ENCODE measurements at regions not wholly inside any gene's neighbourhood (a gene's known extent, or its start where the extent isn't known, plus 50 kb on each side); places are given as distances from the start of the nearest gene placed in this dataset.

DNA sequence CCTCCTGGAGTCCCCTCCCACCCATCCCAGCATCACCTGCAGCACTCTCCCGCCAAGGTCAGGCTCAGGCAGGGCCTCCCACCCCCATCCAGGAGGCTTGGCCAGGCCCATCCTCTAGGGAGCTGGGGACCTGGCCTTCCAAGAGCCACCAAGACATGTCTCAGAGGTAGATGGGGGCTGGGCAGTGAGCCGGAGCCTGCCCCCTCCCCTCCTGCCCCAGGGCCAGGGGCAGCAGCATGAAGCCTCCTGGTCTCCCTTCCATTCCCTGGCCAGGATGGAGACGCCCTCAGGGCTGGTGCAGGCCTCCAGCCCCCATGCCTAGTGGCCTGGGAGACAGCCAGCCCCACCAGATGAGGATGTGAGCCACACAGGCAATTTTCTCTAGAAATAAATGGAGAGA is 69.3 kb upstream of the C14orf180 start:
- Histone ChIP-seq H3K27ac (no peak overlapping the region), H3K4me1 (no peaks in the 10 kb centered on the region), H3K4me3 (no peak overlapping the region), H3K9ac (ENCODE audit: low read depth in 2 of 2, low read length in 2 of 2) (no peak overlapping the region), H3K36me3 (no peaks in the 10 kb centered on the region), H3K9me3 (no peaks in the 10 kb centered on the region), H3K27me3 (no peaks in the 10 kb centered on the region)
- no peak for DNase-seq
- TF ChIP-seq, protein P1, sequence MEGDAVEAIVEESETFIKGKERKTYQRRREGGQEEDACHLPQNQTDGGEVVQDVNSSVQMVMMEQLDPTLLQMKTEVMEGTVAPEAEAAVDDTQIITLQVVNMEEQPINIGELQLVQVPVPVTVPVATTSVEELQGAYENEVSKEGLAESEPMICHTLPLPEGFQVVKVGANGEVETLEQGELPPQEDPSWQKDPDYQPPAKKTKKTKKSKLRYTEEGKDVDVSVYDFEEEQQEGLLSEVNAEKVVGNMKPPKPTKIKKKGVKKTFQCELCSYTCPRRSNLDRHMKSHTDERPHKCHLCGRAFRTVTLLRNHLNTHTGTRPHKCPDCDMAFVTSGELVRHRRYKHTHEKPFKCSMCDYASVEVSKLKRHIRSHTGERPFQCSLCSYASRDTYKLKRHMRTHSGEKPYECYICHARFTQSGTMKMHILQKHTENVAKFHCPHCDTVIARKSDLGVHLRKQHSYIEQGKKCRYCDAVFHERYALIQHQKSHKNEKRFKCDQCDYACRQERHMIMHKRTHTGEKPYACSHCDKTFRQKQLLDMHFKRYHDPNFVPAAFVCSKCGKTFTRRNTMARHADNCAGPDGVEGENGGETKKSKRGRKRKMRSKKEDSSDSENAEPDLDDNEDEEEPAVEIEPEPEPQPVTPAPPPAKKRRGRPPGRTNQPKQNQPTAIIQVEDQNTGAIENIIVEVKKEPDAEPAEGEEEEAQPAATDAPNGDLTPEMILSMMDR (IDR thresholded peaks at IDR 0.05): no peak
- intact Hi-C loops (cut with DNase I): no loop called here

DNA sequence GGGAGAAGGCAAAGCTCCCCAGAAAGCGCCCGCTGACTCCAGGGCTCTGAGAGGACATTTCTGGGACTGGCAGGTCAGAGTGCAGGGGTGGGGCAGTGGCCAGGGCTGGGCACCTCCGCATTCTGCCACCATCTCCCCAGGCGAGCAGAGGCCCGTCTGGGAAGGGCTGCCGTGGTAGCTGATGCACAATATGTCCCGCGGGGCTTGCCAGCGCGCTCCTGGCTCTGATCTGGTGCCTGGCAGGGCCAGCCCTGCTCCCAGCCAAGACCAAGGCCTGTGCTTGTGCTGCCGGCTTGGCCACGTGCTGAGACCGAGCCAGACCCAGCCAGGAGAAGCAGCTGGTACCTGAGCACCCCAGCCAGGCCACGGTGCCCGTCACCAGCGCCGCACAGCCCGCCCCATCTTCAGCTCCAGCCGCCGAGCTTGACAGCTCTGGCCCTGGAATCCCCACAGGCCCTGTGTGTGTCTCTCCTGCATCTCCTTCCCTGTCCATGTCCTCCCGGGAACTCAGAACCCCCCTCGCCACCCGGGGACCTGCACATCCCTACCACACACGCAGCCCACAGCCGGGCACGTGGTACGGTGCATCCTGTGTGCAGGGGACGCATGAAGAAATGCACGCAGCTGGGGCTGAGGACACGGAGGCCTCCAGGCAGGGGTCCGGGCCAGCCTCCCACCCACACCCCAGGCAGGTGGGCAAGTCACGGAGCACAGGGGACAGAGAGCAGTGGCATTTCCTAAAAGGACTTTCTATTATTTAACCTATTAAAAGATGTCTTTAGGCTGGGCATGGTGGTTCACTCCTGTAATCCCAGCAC is 68.6 kb upstream of the C14orf180 start:
- Histone ChIP-seq H3K4me3 (no peak overlapping the region), H3K36me3 (no peaks in the 10 kb centered on the region), H3K4me1 (no peaks in the 10 kb centered on the region), H3K27ac (no peak overlapping the region), H3K9ac (ENCODE audit: low read depth in 2 of 2, low read length in 2 of 2) (no peak overlapping the region), H3K9me3 (no peaks in the 10 kb centered on the region), H3K27me3 (no peaks in the 10 kb centered on the region)
- TF ChIP-seq, protein P1 (IDR thresholded peaks at IDR 0.05): no peak
- no peak for DNase-seq
- intact Hi-C loops (cut with DNase I): no loop called here

DNA sequence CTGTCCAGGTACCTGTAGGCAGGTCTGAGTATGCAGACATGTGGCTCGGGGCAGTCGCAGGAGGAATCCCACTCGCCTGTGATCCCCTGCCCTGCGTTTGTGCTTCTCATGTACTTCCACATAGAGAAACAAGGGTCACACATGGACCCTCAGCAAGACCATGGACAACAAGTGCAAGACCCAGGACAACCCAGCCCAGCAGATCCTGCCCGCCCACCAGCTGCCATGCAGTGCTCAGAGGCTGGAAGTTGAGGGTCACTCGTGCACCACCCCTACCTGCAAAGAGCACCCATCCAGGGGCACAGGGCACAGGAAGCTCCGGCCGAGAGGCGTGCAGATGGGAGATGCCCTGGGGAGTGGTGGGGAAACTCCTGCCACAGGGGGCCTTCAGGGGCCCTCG is 67.5 kb upstream of the C14orf180 start:
- H3K4me1 ChIP-seq: no peaks in the 10 kb centered on the region
- no peaks in the 10 kb centered on the region for H3K27me3 ChIP-seq
- H3K9me3 ChIP-seq: no peaks in the 10 kb centered on the region
- intact Hi-C loops (cut with DNase I): no loop called here
- DNase-seq: no peak
- no peak overlapping the region for H3K9ac ChIP-seq (ENCODE audit: low read depth in 2 of 2, low read length in 2 of 2)
- no peak overlapping the region for H3K4me3 ChIP-seq
- TF ChIP-seq, protein P1 (IDR thresholded peaks at IDR 0.05): no peak
- no peaks in the 10 kb centered on the region for H3K36me3 ChIP-seq
- no peak overlapping the region for H3K27ac ChIP-seq

DNA sequence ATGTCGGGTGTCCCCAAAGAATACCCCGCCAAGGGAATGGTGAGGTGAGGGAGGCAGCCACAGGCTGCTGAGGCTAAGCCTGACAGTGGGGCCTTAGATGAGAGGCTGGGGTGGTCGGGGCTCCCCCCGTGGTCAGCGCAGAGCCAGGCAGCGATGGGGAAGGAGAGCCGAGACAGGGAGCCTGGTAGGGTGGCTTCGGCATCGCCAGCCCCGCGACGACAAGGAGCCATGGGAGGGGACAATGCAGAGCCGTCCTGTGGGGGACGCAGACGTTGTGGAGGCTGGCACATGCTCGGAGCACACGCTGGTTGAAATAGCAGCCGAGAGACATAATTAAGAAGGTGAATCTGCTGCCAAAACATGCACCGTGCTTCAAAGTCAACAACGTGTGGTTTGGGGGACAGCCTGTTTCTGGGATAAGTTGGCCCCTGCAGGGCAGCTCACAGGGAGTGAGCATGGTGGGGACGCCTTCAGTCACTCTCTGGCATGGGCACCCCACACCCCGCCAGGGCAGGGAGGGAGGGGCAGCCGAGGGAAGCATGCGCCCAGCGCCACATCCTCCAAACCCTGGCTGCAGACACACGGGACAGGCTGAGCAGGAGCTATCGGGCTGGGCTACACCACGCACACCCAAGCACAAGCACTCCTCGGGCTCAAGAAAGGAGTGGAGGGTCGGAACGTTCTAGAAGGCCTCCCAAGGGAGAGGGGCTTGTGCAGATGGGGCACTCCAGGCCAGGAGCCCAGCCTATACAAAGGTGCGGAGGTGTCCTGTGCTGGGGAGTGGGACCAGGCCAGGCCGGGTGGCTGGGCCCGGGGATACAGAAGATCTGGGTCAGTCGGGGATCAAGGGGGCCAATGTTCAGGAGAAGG is 66.6 kb upstream of the C14orf180 start:
- H3K9me3 ChIP-seq: no peaks in the 10 kb centered on the region
- intact Hi-C loops (cut with DNase I): no loop called here

DNA sequence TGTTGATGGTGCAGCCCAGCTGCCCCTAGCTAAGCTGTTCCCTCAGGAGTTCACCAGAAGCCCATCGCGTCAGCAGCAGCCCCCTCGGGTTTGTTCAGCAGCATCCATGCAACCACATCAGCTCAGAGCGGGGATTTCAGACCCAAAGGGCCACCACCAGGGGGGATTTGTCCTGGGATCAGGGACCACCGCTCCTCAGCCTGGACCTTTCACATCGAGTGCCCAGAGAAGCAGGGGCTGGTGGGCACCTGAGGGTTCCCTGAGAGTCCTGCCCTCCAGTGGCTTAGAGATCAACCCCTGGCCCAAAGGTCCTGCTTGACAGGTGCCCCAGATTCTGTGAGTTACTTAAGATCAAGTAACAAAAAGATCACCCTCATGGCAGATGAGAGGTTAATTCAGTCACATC is 65.9 kb upstream of the C14orf180 start:
- Histone ChIP-seq H3K27me3 (no peaks in the 10 kb centered on the region), H3K9me3 (no peaks in the 10 kb centered on the region), H3K4me1 (no peaks in the 10 kb centered on the region), H3K36me3 (no peaks in the 10 kb centered on the region), H3K9ac (ENCODE audit: low read depth in 2 of 2, low read length in 2 of 2) (no peak overlapping the region), H3K4me3 (no peak overlapping the region), H3K27ac (no peak overlapping the region)
- TF ChIP-seq, protein P1 (IDR thresholded peaks at IDR 0.05): no peak
- intact Hi-C loops (cut with DNase I): no loop called here
- DNase-seq: no peak

More for the DNA sequence above, 66.6 kb upstream of the C14orf180 start:
- H3K27ac ChIP-seq: no peak overlapping the region
- no peaks in the 10 kb centered on the region for H3K36me3 ChIP-seq
- no peaks in the 10 kb centered on the region for H3K4me1 ChIP-seq
- DNase-seq: no peak
- H3K9ac ChIP-seq (ENCODE audit: low read depth in 2 of 2, low read length in 2 of 2): no peak overlapping the region
- H3K27me3 ChIP-seq: no peaks in the 10 kb centered on the region
- TF ChIP-seq, protein P1 (IDR thresholded peaks at IDR 0.05): no peak
- H3K4me3 ChIP-seq: no peak overlapping the region
